OCI-LY7 (cell line): ENCODE measurements at regions not wholly inside any gene's neighbourhood (a gene's known extent, or its start where the extent isn't known, plus 50 kb on each side); places are given as distances from the start of the nearest gene placed in this dataset.

Source experiments
- BruUV-seq: library from RNA; stranded (reverse); fragments of 400-500 nt; replicated peaks from 2 replicates; lab custom pipeline; 2021; lab: Mats Ljungman, UMichigan
- CTCF ChIA-PET: fragments of 300-600 bp; sonication (Branson Sonifier 250); formaldehyde crosslinking; loops from one replicate; lab custom pipeline; 2022; ENCODE audit warnings: antibody characterized with exemption; ENCODE audit not compliant: unreplicated experiment; lab: Charles Lee
- POLR2A ChIA-PET: fragments of 300-600 bp; sonication (Branson Sonifier 250); formaldehyde crosslinking; loops from one replicate; lab custom pipeline; 2022; ENCODE audit warnings: antibody characterized with exemption; lab: Charles Lee
- DNase-seq: peaks from one replicate; pipeline ENCODE4 v3.0.0-alpha.2; 2015; ENCODE audit warnings: low spot score
- H2AFZ ChIP-seq: fragments of 200-600 bp; sonication (generic), shearing (Covaris generic); 2 replicates; pipeline ENCODE4 v1.6.1; 2014; ENCODE audit warnings: mild to moderate bottlenecking, antibody characterized with exemption, low read length, moderate library complexity
- H3K27ac ChIP-seq: fragments of 200-600 bp; sonication (generic); 2 replicates; pipeline ENCODE4 v1.5.1; 2014; ENCODE audit warnings: mixed run types, low read depth, mild to moderate bottlenecking, moderate library complexity, low read length, inconsistent platforms; ENCODE audit not compliant: poor library complexity, severe bottlenecking
- H3K36me3 ChIP-seq: fragments of 200-600 bp; sonication (generic); 2 replicates; pipeline ENCODE4 v1.6.1; 2014; ENCODE audit warnings: mild to moderate bottlenecking, antibody characterized with exemption, low read length, moderate library complexity, mixed read lengths; ENCODE audit not compliant: insufficient read depth
- H3K4me1 ChIP-seq: fragments of 200-600 bp; sonication (generic); 2 replicates; pipeline ENCODE4 v1.5.1; 2014; ENCODE audit warnings: mild to moderate bottlenecking, low read length; ENCODE audit not compliant: insufficient read depth, poor library complexity, severe bottlenecking
- H3K4me2 ChIP-seq: fragments of 200-600 bp; sonication (generic); 2 replicates; pipeline ENCODE4 v1.6.1; 2014; ENCODE audit warnings: mild to moderate bottlenecking, low read length
- H3K4me3 ChIP-seq: fragments of 200-600 bp; sonication (generic); 2 replicates; pipeline ENCODE4 v1.5.1; 2014; ENCODE audit warnings: mild to moderate bottlenecking, low read depth, low read length; ENCODE audit not compliant: poor library complexity, severe bottlenecking
- H3K79me2 ChIP-seq: fragments of 200-600 bp; sonication (generic); 2 replicates; pipeline ENCODE4 v1.6.1; 2016; ENCODE audit warnings: low read depth, mild to moderate bottlenecking, low read length, moderate library complexity, mixed read lengths; ENCODE audit not compliant: insufficient read depth
- H3K9me2 ChIP-seq: fragments of 200-600 bp; sonication (generic); 2 replicates; pipeline ENCODE4 v1.6.1; 2016; ENCODE audit warnings: mild to moderate bottlenecking, low read length, mixed read lengths; ENCODE audit not compliant: insufficient read depth
- H3K9me3 ChIP-seq: fragments of 200-600 bp; sonication (generic); 2 replicates; pipeline ENCODE4 v1.6.1; 2014; ENCODE audit warnings: mild to moderate bottlenecking, mixed run types, low read length, mixed read lengths
- H4K20me1 ChIP-seq: fragments of 200-600 bp; sonication (generic); 2 replicates; pipeline ENCODE4 v1.6.1; 2014; ENCODE audit warnings: mild to moderate bottlenecking, antibody characterized with exemption, low read length, moderate library complexity, mixed read lengths; ENCODE audit not compliant: insufficient read depth
- CTCF ChIP-seq: fragments of 200-600 bp; sonication (generic); conservative IDR thresholded peaks from 2 replicates; pipeline ENCODE4 v1.5.1; 2014; ENCODE audit warnings: mild to moderate bottlenecking, antibody characterized with exemption, low read length, moderate library complexity, mixed read lengths
- EZH2phosphoT487 ChIP-seq: fragments of 200-600 bp; sonication (generic); IDR thresholded peaks from 2 replicates; pipeline ENCODE4 v1.6.1; 2018; ENCODE audit warnings: low read depth, borderline replicate concordance, mild to moderate bottlenecking, mixed run types, antibody characterized with exemption, low read length, moderate library complexity, mixed read lengths
- intact Hi-C: fragments of 100-400 bp; cut with micrococcal nuclease; formaldehyde crosslinking; loops from one replicate; pipeline ENCODE4 v1.10.0; 2022; ENCODE audit not compliant: unreplicated experiment

DNA sequence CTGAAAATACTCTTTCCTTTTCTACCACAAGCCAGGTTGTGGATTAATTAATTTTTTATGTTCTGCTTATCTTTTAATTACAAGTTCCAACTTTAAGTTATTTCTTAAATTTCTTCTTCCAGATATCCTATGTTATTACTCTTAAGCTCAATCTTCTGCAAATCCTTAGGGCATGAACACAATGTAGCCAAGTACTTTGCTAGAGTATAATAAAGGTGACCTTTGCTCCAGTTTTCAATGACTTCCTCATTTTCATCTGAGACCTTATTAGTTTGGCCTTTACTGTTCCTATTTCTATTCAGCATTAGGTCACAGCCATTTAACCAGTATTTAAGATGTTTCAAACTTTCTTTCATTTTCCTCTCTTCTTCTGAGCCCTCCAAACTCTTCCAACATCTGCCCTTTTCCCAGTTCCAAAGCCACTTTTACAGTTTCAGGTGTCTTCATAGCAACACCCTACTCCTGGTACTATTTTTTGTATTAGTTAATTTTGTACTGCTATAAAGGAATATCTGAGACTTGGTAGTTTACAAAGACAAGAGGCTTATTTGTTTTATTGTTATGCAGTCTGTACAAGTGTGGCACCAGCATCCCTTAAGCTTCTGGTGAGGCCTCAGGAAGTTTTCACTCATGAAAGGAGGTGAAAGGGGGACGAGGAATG lies 886.2 kb upstream of the GHITM start:
- BruUV-seq = no TSS peak
- no peaks in the 10 kb centered on the region for H3K79me2 ChIP-seq
- no peaks in the 10 kb centered on the region for H3K9me2 ChIP-seq
- no peak overlapping the region for H3K4me3 ChIP-seq
- ChIA-PET CTCF (no interaction called here), POLR2A (interaction anchor here (0.7 kb wide), 1 partner anchor 75 kb away, joined by 3 read pairs; no protein-coding TSS in a partner anchor)
- H4K20me1 ChIP-seq = no peaks in the 10 kb centered on the region
- intact Hi-C loops = no loop called here
- no peak for TF ChIP-seq EZH2phosphoT487
- TF ChIP-seq CTCF = no peak
- no peak overlapping the region for H3K27ac ChIP-seq
- no peak overlapping the region for H3K4me2 ChIP-seq
- no peak for DNase-seq
- H3K9me3 ChIP-seq = no peaks in the 10 kb centered on the region
- H3K4me1 ChIP-seq = no peaks in the 10 kb centered on the region
- no peak overlapping the region for H2AFZ ChIP-seq
- H3K36me3 ChIP-seq = no peaks in the 10 kb centered on the region

DNA sequence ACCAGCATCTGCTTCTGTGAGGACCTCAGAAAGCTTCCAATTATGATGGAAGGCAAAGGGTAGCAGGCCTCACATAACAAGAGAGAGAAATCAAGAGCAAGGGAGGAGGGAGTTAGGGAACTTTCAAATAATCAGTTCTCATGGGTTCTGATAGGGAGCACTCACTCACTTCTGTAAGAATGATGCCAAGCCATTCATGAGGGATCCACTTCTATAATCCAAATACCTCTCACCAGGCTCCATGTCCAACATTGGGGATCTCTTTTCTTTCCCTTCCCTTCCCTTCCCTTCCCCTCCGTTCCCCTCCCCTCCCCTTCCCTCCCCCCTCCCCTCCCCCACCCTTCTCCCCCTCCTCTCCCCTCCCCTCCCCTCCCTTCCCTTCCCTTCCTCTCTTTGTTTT lies 884.6 kb upstream of the GHITM start:
- TF ChIP-seq EZH2phosphoT487 (no peak), CTCF (no peak)
- H3K9me3 ChIP-seq = no peaks in the 10 kb centered on the region
- intact Hi-C loops = no loop called here
- no peaks in the 10 kb centered on the region for H3K4me1 ChIP-seq
- no peak overlapping the region for H3K4me2 ChIP-seq
- CTCF ChIA-PET = no interaction called here
- no peak overlapping the region for H3K4me3 ChIP-seq
- H3K79me2 ChIP-seq = no peaks in the 10 kb centered on the region
- no peaks in the 10 kb centered on the region for H4K20me1 ChIP-seq
- BruUV-seq = no TSS peak
- no peak overlapping the region for H3K27ac ChIP-seq
- DNase-seq = no peak
- no peak overlapping the region for H2AFZ ChIP-seq
- no peaks in the 10 kb centered on the region for H3K9me2 ChIP-seq
- POLR2A ChIA-PET = no interaction called here
- H3K36me3 ChIP-seq = no peaks in the 10 kb centered on the region

DNA sequence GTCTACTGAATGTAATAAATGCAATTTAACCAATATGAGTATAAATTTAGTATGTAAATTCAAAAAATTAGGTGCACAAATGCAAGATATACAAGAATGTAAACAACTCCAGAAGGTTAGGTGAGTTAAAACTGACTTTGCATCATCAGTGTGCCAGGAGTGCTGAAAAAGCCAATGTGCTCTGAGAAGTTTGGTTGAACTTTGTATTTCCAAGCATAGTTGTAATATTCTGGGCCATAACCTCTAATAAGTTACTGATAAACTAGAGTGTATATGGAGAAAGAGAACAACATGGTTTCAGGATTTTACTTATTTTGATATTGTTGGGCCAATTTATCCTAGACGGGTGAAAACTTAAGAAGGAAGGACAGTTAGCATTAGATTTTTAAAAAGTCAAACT lies 876.9 kb upstream of the GHITM start:
- TF ChIP-seq EZH2phosphoT487 (no peak), CTCF (no peak)
- no peak for DNase-seq
- H3K36me3 ChIP-seq = no peaks in the 10 kb centered on the region
- H3K4me1 ChIP-seq = no peaks in the 10 kb centered on the region
- intact Hi-C loops = no loop called here
- BruUV-seq = no TSS peak
- no peak overlapping the region for H3K27ac ChIP-seq
- no peak overlapping the region for H3K4me2 ChIP-seq
- H4K20me1 ChIP-seq = no peaks in the 10 kb centered on the region
- CTCF ChIA-PET = no interaction called here
- no peaks in the 10 kb centered on the region for H3K9me2 ChIP-seq
- H3K9me3 ChIP-seq = no peaks in the 10 kb centered on the region
- H3K79me2 ChIP-seq = no peaks in the 10 kb centered on the region
- H2AFZ ChIP-seq = no peak overlapping the region
- H3K4me3 ChIP-seq = no peak overlapping the region
- POLR2A ChIA-PET = interaction anchor here (0.5 kb wide), 1 partner anchor 104 kb away, joined by 3 read pairs; no protein-coding TSS in a partner anchor
